GM21367 (cell line): ENCODE measurements at regions not wholly inside any gene's neighbourhood (a gene's known extent, or its start where the extent isn't known, plus 50 kb on each side); places are given as distances from the start of the nearest gene placed in this dataset.
"Not testable (repeated sequence)": the region's sequence is repeated elsewhere in the genome, so short reads cannot be mapped to it uniquely, and the experiment has no call there.

ENCODE experiments used
- ATAC-seq: cut with Tn5 transposase; IDR thresholded peaks from one replicate; pipeline ENCODE4 v1.9.1; 2021; ENCODE audit not compliant: unreplicated experiment

DNA sequence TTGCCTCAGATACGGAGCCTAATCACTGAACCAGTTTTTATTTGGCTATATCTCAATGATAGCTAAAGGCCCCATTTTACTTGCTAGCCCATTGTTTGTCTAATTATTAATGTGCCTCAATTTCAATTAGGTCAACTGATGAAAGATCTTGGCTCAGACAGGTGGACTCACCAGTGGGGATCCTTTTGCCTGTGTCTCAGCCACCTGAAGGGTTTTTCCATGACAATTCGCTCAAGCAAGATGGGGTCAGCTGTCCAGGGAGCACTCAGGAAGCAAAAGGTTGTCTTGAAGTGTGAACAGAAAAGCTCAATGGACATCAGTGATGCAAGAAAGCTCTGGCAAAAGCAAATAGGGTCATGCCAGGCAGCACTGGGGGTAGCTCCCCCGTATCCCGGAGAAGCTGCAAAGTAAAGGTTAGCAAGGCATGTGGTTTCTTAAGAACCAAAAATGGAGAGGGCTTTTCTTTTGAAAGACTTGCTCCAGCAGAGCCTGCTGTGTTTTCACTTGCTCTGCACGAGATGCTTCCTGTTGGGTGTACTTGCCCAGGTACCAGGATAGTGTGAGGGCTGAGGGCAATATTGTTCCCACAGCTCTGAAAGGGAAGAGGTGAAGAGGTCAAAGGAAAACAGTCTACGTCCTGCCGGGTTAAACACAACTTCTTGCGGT is 541.2 kb upstream of the CDH5 start:
- ATAC-seq, result no peak

GRCh38 chr16:65822148-65822547 is 544.3 kb upstream of the CDH5 start:
- no peak for ATAC-seq

- ATAC-seq, result no peak
Observed at GRCh38 chr16:65819136-65819898, 547.2 kb upstream of the CDH5 start.

- no peak for ATAC-seq
Observed at GRCh38 chr16:65817799-65818198, 548.7 kb upstream of the CDH5 start.

DNA sequence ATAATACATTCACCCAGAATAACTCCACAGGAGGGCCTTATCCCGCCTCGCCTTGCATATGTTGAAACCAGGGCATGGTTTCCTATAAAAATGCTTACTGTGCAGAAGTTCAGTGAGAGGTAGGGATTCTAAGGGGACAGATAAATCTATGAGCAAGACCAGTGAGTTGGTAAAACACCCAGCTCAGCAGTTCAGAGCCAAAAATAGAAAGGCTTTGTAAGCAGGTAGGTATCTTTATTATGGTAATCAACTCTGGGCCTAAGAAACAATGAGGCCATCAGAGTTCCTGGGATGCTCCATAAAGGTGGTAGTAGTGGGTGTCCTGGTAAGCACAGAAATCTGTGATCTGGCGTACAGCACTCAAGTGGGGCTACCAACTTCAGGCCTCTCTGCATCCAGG is 549.4 kb upstream of the CDH5 start:
- ATAC-seq, result no peak

- ATAC-seq, result no peak
Observed at GRCh38 chr16:65816556-65816955, 549.9 kb upstream of the CDH5 start.

DNA sequence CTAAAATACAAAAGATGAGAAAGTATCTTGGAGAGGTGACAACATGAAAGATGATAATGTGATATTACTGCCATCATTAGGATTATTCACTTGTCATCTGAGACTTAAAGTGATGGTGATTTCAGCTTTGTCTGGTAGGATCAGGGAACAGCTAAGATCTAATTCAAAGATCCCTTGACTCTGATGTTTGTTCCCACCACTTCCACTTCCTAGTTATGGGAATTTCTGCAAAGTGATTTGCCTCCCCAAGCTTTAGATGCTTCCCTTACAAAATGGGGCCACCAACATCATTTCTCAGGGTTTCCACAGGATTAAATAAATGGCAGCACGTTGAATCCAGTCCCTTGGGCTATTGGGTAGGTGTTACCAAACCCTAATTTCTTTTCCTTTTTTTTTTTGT is 550.8 kb upstream of the CDH5 start:
- no peak for ATAC-seq

DNA sequence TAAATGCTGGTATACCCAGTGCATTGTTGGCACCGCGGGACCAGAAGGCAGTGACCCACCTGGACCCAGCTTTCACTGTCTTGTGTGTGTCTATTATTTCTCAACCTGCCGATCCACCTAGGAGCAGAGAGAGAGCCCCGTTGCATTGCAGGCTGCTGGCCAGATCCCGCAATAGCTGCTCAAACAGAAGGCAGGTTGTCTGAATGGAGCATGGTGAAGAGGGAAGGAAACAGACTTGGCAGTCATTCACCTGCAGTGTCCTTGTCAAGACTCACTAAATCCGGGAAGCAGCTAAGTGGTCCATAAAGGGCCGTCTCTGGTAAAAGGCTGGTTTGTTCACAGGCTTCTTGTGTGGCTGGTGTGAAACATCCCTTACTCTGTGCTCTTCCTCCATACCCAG is 552.6 kb upstream of the CDH5 start:
- not testable (repeated sequence) for ATAC-seq

- no peak for ATAC-seq
Observed at GRCh38 chr16:65809627-65810026, 556.9 kb upstream of the CDH5 start.

DNA sequence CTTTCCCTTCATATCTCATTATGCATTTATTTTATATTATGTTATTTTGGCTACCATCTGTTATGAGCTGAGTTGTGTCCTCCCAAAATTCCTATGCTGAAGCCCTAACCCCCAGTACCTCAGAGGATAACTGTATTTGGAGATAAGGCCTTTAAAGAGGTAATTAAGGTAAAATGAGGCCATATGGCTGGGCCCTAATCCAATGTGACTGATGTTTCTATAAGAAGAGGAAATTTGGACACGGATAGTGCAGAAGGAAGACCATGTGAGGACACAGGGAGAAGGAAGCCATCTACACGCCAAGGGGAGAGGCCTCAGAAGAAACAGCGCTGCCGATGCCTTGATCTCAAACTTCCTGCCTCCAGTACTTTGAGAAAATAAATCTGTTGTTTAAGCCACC is 557.7 kb upstream of the CDH5 start:
- ATAC-seq, result no peak

DNA sequence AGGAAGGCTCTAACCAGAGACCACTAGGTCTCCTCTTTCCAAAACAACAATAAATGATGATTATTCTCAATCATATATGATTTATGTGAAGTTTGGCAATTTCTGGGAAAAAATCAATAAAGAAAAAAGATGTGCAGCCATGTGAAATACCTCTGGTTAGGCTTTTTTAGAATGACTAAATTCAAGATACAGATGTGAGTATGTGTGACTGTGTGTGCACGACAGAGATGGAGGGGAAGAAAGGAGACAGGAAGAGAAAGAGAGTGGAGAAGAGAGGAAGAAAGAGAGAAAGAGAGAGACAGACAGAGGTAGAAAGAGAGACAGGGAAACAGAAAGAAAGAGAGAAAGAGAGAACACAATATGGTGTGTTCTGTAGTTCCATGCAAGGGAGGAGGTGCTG is 558.6 kb upstream of the CDH5 start:
- no peak for ATAC-seq

GRCh38 chr16:65805704-65806103 is 560.8 kb upstream of the CDH5 start:
- ATAC-seq, result not testable (repeated sequence)

- no peak for ATAC-seq
Observed at GRCh38 chr16:65796481-65796880, 570.0 kb upstream of the CDH5 start.

GRCh38 chr16:65794973-65795372 is 571.5 kb upstream of the CDH5 start:
- no peak for ATAC-seq

DNA sequence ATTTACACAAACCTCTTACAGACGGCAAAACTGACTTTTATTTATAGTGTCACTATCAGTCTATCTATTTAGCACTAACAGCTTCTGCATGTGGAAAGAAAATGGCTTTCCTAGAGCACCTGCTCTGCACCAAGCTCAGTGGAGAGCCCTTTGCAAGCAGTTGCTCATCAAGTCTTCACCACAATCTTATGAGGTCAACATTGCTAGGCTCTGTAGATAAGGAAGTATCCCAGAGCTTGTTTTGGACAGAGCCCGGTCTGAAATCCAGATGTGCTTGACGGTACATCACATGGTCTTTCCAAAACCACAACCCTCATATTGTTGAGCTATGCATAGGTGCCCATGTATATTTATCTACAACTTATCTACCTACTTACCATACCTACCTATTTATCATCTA is 572.7 kb upstream of the CDH5 start:
- no peak for ATAC-seq

DNA sequence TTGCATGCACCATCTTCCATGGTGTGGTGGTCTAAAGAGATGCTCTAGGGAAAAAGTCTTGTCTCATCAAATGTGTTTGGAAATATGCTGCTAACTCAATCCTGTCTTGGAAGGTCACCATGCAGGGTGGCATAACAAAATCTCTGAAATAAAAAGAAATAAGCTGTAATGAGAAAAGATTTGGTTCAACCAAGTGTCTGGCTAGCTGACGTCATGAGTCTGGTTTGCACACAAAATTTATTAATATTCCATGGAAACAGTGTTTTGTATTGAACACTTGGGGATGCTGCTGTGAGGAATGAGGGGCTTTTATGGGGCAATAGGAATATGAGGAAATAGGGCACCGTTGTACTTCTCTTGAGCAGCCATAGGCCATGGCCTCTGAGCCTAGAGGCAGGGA is 575.7 kb upstream of the CDH5 start:
- ATAC-seq, result no peak

- ATAC-seq, result no peak
Observed at GRCh38 chr16:65789161-65789945, 577.1 kb upstream of the CDH5 start.

DNA sequence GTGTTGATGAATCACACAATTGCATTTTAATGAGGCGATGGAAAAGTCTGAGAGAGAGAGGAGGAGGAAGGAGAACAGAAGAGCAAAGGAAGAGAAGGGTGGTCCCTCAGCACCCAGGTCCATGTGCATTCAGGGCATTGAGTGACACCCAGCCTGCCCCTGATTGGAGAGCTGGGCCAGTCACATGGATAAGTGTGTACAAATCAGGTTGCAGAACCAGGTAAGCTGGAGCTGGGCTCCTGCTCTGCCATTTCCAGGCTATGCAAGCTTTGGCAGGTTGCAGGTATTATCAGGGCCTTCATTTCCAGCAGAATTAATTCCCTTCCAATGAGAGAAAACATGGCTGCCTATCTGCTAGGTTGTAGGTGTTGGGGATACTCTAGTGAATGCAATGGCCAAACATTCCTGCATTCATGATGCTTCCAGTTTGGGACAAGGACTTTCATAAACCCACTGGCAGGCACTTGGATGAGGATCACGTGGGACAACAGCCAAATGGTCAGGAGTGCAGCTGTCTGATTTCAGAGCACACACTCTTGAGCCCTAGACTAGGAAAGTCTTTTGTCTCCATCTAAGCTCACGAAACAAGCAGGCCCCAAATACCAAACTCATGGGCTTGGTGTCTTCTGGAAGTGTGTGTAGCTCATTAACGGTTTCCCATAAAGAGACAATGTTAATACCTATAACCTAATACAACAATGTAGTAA is 577.9 kb upstream of the CDH5 start:
- no peak for ATAC-seq

DNA sequence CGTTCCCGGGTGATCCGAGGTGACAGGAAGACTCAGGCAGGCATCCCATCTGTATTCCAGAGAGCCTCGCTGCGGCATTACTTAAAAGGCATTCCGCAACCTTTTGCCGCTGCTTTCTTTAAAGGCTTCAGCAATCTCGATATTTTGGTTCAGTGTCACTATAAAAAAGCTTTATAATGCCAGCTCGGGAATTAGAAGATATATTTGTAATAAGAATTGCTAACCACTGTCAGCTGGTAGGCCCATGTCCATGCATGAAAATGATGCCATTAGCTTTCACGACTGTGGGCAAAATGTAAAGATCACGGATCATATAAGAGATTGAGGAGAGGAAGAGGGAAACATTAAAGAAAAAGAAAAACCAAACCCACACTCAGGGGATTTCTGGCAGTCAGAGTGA is 578.6 kb upstream of the CDH5 start:
- no peak for ATAC-seq

DNA sequence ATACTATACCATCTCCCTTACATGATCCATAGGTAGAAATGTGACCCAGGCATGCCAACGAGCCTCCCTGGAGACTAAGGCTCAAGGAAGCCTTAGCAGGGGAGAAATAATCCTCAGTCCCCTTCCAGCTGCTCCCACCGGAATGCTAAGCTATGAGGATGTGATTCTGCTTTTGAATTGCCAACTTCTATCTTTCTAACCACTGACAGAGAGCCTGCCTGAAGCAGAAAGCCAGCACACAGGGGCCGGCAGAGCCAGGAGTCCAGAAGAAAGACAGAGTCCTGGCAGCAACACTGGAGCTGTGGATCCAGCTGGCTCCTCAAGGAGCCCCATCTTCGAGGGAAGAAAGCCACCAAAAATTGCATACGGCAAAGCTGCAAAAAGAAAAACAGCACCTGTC is 579.6 kb upstream of the CDH5 start:
- ATAC-seq, result no peak

- no peak for ATAC-seq
Observed at GRCh38 chr16:65783709-65784474, 582.6 kb upstream of the CDH5 start.
